ENCODE measurements at regions not wholly inside any gene's neighbourhood (a gene's known extent, or its start where the extent isn't known, plus 50 kb on each side); places are given as distances from the start of the nearest gene placed in this dataset.

DNA sequence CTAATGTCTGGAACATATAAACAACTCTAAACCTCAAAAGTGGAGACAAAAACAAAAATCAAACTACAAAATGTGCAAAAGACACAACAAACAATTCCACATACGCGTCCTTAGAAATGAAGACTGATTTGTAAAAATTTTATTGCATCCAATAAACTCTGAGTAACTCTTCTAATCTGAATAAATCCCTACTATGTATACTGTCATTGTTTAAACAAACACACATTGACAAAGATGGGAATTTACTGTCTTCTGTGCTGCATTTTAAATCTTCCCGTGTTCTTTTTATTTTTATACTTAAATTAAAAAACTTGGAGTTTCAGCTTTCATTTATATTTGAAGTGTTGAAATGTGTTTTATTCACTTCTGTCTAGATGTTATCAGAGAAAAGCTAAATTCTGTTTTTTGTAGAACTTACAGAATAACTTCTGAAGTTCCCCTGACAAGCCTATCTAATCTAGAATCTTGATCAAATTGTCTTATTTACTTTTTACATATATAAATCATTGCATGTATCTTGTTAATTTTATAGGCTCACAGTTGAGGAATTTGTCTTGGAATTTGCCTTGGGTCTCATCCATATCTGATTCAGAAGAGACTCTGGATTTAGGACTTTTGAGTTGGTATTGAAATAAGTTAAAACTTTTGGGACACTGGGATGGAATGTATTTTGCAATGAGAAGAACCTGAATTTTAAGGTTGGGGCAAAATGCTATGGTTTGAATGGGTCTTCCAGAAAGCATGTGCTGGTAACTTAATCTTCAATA lies 2064.4 kb upstream of the C9orf72 start:
- H3K4me3 ChIP-seq: no peak overlapping the region
- no peaks in the 10 kb centered on the region for H3K27me3 ChIP-seq (ENCODE audit: low read depth)
- TF ChIP-seq CTCF (IDR thresholded peaks at IDR 0.05): no peak
- DNase-seq: no peak
- no peaks in the 10 kb centered on the region for H3K4me1 ChIP-seq
- H3K27ac ChIP-seq: no peak overlapping the region
- ATAC-seq: no peak
- H3K36me3 ChIP-seq: no peaks in the 10 kb centered on the region
- no peaks in the 10 kb centered on the region for H3K9me3 ChIP-seq
- intact Hi-C loops (cut with DNase I): no loop called here

DNA sequence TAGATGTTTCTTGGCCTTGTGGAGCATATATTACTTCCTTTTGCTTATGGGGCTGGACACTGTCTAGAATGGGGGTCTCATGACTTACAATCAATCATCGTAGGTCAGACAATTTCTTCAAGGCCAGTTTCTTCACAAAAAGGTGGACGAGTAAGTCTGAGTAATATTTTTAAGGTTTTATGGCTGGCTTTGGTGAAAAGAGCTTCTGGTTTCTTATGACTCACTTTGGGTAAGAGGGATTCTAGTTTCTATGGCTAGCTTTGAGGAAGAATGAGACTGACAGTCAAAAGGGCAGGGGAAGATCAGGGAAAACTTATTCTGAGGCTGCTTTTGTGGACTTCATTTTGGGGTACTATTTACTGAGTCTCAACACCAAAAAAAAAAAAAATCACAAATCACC lies 2067.2 kb upstream of the C9orf72 start:
- Histone ChIP-seq H3K36me3 (no peaks in the 10 kb centered on the region), H3K4me3 (no peak overlapping the region), H3K4me1 (no peaks in the 10 kb centered on the region), H3K27me3 (ENCODE audit: low read depth) (no peaks in the 10 kb centered on the region), H3K9me3 (no peaks in the 10 kb centered on the region), H3K27ac (no peak overlapping the region)
- ATAC-seq (no peak), DNase-seq (no peak)
- intact Hi-C loops (cut with DNase I): no loop called here
- TF ChIP-seq CTCF (IDR thresholded peaks at IDR 0.05): no peak

- Histone ChIP-seq H3K27me3 (ENCODE audit: low read depth) (no peaks in the 10 kb centered on the region), H3K4me1 (no peaks in the 10 kb centered on the region), H3K9me3 (no peaks in the 10 kb centered on the region), H3K27ac (no peak overlapping the region), H3K36me3 (no peaks in the 10 kb centered on the region), H3K4me3 (no peak overlapping the region)
- ATAC-seq: no peak
- intact Hi-C loops (cut with DNase I): no loop called here
- DNase-seq: no peak
- TF ChIP-seq CTCF (IDR thresholded peaks at IDR 0.05): no peak
Measured at GRCh38 chr9:29644514-29644913, 2071.2 kb upstream of the C9orf72 start.

DNA sequence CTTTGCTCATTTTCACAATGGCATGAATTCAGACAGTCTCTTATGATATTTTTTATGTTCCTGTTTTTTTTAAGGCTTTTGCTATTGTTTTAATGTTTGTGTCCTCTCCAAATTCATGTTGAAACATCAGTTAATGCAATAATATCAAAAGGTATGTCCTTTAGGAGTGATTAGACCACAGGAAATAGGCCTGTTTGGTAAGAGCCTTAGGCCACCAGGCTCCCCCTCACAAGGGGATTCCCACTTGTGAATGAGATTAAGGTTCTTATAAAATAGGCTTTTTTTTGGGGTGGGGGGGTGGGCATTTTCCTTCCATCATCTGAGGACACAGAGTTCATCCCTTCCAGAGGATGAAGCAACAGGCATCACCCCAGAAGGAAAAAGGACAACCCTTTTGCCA lies 2074.2 kb upstream of the C9orf72 start:
- TF ChIP-seq CTCF (IDR thresholded peaks at IDR 0.05): no peak
- no peaks in the 10 kb centered on the region for H3K9me3 ChIP-seq
- H3K27me3 ChIP-seq (ENCODE audit: low read depth): no peaks in the 10 kb centered on the region
- DNase-seq (no peak), ATAC-seq (no peak)
- intact Hi-C loops (cut with DNase I): no loop called here
- H3K27ac ChIP-seq: no peak overlapping the region
- H3K4me1 ChIP-seq: no peaks in the 10 kb centered on the region
- no peak overlapping the region for H3K4me3 ChIP-seq
- H3K36me3 ChIP-seq: no peaks in the 10 kb centered on the region

DNA sequence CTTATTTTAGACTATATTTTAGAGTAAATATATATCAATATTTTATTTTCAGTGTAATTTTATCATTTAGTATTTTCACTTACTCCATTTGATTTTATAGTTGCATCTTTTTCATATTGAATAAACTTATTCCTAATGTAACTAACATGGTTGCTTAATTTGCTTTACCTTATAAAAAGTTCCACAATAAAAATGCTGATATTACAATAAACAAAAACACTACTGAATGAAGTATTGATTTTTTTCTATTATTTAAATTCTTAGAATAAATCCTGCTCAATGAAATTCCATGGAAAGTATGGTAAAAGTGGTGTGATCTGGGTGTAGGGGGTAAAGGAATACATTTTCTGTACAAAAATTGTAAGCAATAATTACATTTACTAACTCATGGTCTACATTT lies 2074.9 kb upstream of the C9orf72 start:
- Histone ChIP-seq H3K27ac (no peak overlapping the region), H3K27me3 (ENCODE audit: low read depth) (no peaks in the 10 kb centered on the region), H3K9me3 (no peaks in the 10 kb centered on the region), H3K4me3 (no peak overlapping the region), H3K36me3 (no peaks in the 10 kb centered on the region), H3K4me1 (no peaks in the 10 kb centered on the region)
- ATAC-seq (no peak), DNase-seq (no peak)
- no peak for TF ChIP-seq CTCF (IDR thresholded peaks at IDR 0.05)
- intact Hi-C loops (cut with DNase I): no loop called here
